ENCODE measurements at regions not wholly inside any gene's neighbourhood (a gene's known extent, or its start where the extent isn't known, plus 50 kb on each side); places are given as distances from the start of the nearest gene placed in this dataset.

DNA sequence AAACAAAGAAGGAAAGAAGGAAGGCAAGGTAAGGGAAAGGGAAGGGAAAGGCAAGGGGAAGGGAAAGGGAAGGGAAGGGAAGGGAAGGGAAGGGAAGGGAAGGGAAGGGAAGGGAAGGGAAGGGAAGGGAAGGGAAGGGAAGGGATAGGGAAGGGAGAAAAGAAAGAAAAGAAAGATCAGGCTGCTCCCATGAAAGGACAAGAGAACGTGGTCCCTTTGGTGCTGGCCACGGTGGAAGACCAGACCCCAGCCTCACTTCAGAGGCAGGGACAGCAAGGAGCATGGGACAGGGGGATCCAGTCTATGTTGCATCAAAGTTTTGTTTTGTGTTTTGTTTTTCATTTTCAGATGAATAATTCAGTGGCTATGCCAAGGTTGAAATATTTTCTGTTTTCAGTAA, 111.4 kb upstream of the IGF1R start:
- no peak for DNase-seq
- no peaks in the 10 kb centered on the region for H3K36me3 ChIP-seq
- no peak for ATAC-seq
- no peak overlapping the region for H3K27ac ChIP-seq
- TF ChIP-seq, protein P1, sequence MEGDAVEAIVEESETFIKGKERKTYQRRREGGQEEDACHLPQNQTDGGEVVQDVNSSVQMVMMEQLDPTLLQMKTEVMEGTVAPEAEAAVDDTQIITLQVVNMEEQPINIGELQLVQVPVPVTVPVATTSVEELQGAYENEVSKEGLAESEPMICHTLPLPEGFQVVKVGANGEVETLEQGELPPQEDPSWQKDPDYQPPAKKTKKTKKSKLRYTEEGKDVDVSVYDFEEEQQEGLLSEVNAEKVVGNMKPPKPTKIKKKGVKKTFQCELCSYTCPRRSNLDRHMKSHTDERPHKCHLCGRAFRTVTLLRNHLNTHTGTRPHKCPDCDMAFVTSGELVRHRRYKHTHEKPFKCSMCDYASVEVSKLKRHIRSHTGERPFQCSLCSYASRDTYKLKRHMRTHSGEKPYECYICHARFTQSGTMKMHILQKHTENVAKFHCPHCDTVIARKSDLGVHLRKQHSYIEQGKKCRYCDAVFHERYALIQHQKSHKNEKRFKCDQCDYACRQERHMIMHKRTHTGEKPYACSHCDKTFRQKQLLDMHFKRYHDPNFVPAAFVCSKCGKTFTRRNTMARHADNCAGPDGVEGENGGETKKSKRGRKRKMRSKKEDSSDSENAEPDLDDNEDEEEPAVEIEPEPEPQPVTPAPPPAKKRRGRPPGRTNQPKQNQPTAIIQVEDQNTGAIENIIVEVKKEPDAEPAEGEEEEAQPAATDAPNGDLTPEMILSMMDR (IDR thresholded peaks at IDR 0.05) = no peak
- no peaks in the 10 kb centered on the region for H3K9me3 ChIP-seq
- intact Hi-C loops (cut with DNase I) = no loop called here
- no peaks in the 10 kb centered on the region for H3K4me1 ChIP-seq
- no peak overlapping the region for H3K4me3 ChIP-seq
- H3K27me3 ChIP-seq = peaks cover 0 to 42% (median 32%) of the 10 kb centered on the region in 7 donors
- 81 to 82% methylated on average over 2 of the region's 2 CpGs for WGBS, 2 donors

DNA sequence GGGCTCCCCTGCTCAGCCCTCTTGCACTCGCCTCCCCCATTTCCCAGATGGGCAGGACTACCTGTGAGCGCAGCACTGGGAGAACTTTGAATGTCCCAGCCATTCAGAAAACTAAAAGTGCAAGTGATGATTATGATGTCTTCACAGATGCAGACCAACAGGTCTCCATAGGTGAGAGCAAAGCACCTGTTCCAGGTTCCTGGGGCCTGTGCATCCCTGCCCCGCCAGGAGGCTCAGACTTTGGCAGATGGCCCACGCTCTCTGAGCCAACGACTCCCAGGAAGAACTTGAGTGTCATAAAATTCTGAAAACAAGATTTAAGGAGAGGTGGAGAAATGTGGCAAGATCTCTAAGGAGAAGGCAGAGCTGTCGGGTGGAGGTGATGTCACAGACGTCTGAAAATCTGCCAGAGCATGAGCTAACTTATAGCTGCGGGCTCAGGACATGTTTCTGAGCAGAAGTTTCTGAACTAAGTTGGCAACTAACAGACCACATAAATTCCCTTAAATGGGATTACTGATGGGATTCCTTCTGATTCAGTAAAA, 110.8 kb upstream of the IGF1R start:
- TF ChIP-seq, protein P1 (IDR thresholded peaks at IDR 0.05) = no peak
- ATAC-seq = no peak
- Histone ChIP-seq H3K9me3 (no peaks in the 10 kb centered on the region), H3K27ac (no peak overlapping the region), H3K4me3 (no peak overlapping the region), H3K27me3 (peaks cover 0 to 44% (median 28%) of the 10 kb centered on the region in 7 donors), H3K36me3 (no peaks in the 10 kb centered on the region), H3K4me1 (no peaks in the 10 kb centered on the region)
- intact Hi-C loops (cut with DNase I) = no loop called here
- WGBS, 2 donors = 62 to 67% methylated on average over 8 of the region's 8 CpGs
- no peak for DNase-seq

DNA sequence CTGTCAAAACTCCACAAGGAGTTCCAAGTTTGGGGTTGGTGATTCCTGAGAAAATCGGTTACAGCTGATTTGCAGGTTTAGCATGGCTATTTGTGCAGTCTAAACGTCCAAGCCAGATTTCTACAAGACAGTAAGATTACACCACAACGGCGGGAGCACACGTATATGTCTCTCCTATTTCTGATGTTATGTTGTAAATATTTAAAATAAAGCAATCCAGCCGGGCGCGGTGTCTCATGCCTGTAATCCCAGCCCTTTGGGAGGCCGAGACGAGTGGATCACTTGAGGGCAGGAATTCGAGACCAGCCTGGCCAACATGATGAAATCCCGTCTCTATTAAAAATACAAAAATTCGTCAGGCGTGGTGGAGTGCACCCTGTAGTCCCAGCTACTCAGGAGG, 106.8 kb upstream of the IGF1R start:
- intact Hi-C loops (cut with DNase I) = loop anchor here in 1 of 10 donors (10.0 kb wide), 1 partner anchor 103 kb away; the partner anchor contains the start of gene IGF1R
- no peak overlapping the region for H3K27ac ChIP-seq
- DNase-seq (no peak), ATAC-seq (no peak)
- no peaks in the 10 kb centered on the region for H3K9me3 ChIP-seq
- H3K36me3 ChIP-seq = no peaks in the 10 kb centered on the region
- H3K4me1 ChIP-seq = no peaks in the 10 kb centered on the region
- no peak overlapping the region for H3K4me3 ChIP-seq
- 79 to 87% methylated on average over 14 of the region's 14 CpGs for WGBS, 2 donors
- TF ChIP-seq, protein P1 (IDR thresholded peaks at IDR 0.05) = no peak
- peaks cover 0 to 30% (median 27%) of the 10 kb centered on the region in 7 donors for H3K27me3 ChIP-seq

DNA sequence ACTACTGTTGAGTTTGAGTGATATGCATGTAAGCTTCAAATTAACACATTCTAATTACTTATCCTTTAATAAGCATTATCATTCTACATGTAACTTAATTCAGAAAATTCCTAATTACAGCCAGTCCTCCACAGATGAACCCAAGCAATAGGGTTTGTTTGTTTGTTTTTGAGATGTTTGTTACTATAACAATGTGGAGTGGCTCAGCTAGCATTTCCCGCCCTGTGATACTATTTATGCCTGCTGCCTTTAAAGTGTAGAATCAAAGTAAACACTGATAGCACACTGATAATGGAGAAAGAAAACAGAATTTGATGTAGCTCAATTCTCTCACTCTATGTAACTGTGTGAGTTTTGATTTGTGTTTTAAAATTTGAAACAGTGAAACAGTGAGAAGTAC, 105.1 kb upstream of the IGF1R start:
- no peaks in the 10 kb centered on the region for H3K9me3 ChIP-seq
- no peaks in the 10 kb centered on the region for H3K36me3 ChIP-seq
- H3K27me3 ChIP-seq = peaks cover 0 to 24% (median 15%) of the 10 kb centered on the region in 7 donors
- intact Hi-C loops (cut with DNase I) = loop anchor here in 1 of 10 donors (10.0 kb wide), 1 partner anchor 102 kb away; the partner anchor contains the start of gene IGF1R
- DNase-seq (no peak), ATAC-seq (no peak)
- H3K4me3 ChIP-seq = no peak overlapping the region
- 29 to 39% methylated on average over 1 of the region's 1 CpG for WGBS, 2 donors
- TF ChIP-seq, protein P1 (IDR thresholded peaks at IDR 0.05) = no peak
- peaks cover 0 to 9% (median 7%) of the 10 kb centered on the region in 9 donors for H3K4me1 ChIP-seq
- no peak overlapping the region for H3K27ac ChIP-seq

Measured in heart right ventricle (tissue), 16 donors.